ENCODE measurements at regions not wholly inside any gene's neighbourhood (a gene's known extent, or its start where the extent isn't known, plus 50 kb on each side); places are given as distances from the start of the nearest gene placed in this dataset.

- Mint-ChIP-seq H3K36me3 (peaks cover 4% of the 10 kb centered on the region), H3K27ac (peak overlapping the region; percentile 59)
- CTCF ChIA-PET, result no interaction called here
Observed at GRCh38 chr6:22880686-22881433, 311.5 kb downstream of the HDGFL1 start.

More at GRCh38 chr6:22880686-22881433, 311.5 kb downstream of the HDGFL1 start:
- H3K4me3 Mint-ChIP-seq, result no peak overlapping the region
- H3K27me3 Mint-ChIP-seq (ENCODE audit: low read depth), result no peaks in the 10 kb centered on the region
- peaks cover 6% of the 10 kb centered on the region; the same call in 1 of the 2 replicates for H3K9me3 Mint-ChIP-seq
- no peak for ATAC-seq
- DNase-seq (ENCODE audit: low spot score), result no peak
- no peak for TF ChIP-seq NFE2L1 (CRISPR knock-in tag; IDR thresholded peaks at IDR 0.05)
- TF ChIP-seq ATF2 (CRISPR knock-in tag; IDR thresholded peaks at IDR 0.05; ENCODE audit: borderline replicate concordance, low read depth), result no peak
- no peak for TF ChIP-seq STAT6 (CRISPR knock-in tag; conservative IDR thresholded peaks at IDR 0.05; ENCODE audit: low read depth)
- TF ChIP-seq IRF2 (CRISPR knock-in tag; IDR thresholded peaks at IDR 0.05; ENCODE audit: borderline replicate concordance, low read depth), result no peak
- TF ChIP-seq ZMAT4 (CRISPR knock-in tag; IDR thresholded peaks at IDR 0.05), result no peak
- TF ChIP-seq OVOL2 (CRISPR knock-in tag; IDR thresholded peaks at IDR 0.05; ENCODE audit: borderline replicate concordance), result no peak
- TF ChIP-seq ZNF396 (CRISPR knock-in tag; IDR thresholded peaks at IDR 0.05; ENCODE audit: borderline replicate concordance), result no peak
- no peak for TF ChIP-seq MYBL2 (CRISPR knock-in tag; IDR thresholded peaks at IDR 0.05)
- no peak for TF ChIP-seq CBFB (CRISPR knock-in tag; IDR thresholded peaks at IDR 0.05; ENCODE audit: low read depth)
- TF ChIP-seq AR (CRISPR knock-in tag; IDR thresholded peaks at IDR 0.05), result no peak
- TF ChIP-seq ZNF138 (CRISPR knock-in tag; conservative IDR thresholded peaks at IDR 0.05), result no peak
- TF ChIP-seq ZNF532 (CRISPR knock-in tag; IDR thresholded peaks at IDR 0.05; ENCODE audit: borderline replicate concordance), result no peak
- no peak for TF ChIP-seq ERG (CRISPR knock-in tag; IDR thresholded peaks at IDR 0.05)
- no peak for TF ChIP-seq ZNF317 (CRISPR knock-in tag; IDR thresholded peaks at IDR 0.05; ENCODE audit: borderline replicate concordance, low read depth)
- TF ChIP-seq CREM (CRISPR knock-in tag; IDR thresholded peaks at IDR 0.05), result no peak
- TF ChIP-seq PRRX2 (CRISPR knock-in tag; IDR thresholded peaks at IDR 0.05), result no peak
- no peak for TF ChIP-seq IRF1 (CRISPR knock-in tag; IDR thresholded peaks at IDR 0.05)
- H3K4me1 Mint-ChIP-seq, result peaks cover 56% of the 10 kb centered on the region
- POLR2A ChIA-PET, result no interaction called here
